ENCODE measurements at regions not wholly inside any gene's neighbourhood (a gene's known extent, or its start where the extent isn't known, plus 50 kb on each side); places are given as distances from the start of the nearest gene placed in this dataset.

DNA sequence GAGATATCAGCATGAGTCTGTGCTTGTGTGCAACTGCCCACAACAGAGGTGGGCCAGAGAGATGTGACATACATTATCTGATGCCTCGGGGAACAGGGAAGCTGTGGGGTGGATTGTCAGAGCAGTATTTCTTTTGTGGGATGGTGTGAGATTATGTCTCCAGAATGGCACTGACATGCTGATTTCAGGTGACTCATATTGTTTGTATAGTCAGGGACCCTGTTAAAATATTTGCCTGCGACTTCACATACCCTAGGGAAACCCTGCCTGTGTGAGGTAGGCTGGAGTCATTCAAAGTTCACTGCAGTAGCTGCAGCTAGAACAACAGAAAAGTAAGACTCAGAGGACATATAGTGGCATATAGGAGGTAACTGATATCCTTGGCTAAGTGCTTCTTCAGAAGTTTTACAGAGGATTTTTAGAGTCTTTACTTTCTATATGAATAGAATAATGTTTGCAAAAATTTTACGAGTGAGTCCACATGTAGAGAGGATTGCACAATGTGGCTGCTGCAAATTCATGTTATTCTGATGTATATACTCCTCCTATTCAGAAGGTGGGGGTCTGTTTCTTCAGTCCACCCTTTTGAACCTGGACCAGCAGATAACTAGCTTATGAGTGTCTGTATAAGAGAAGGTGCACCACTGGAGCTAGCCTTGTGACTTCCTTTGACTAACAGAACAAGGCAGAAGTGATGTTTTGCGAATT lies 89.3 kb downstream of the MACIR start:
- WGBS, 2 donors (ENCODE audit: low coverage in 1 of 2) = 53 to 84% methylated on average over 3 to 4 of the region's 4 CpGs
- TF ChIP-seq, protein P1, sequence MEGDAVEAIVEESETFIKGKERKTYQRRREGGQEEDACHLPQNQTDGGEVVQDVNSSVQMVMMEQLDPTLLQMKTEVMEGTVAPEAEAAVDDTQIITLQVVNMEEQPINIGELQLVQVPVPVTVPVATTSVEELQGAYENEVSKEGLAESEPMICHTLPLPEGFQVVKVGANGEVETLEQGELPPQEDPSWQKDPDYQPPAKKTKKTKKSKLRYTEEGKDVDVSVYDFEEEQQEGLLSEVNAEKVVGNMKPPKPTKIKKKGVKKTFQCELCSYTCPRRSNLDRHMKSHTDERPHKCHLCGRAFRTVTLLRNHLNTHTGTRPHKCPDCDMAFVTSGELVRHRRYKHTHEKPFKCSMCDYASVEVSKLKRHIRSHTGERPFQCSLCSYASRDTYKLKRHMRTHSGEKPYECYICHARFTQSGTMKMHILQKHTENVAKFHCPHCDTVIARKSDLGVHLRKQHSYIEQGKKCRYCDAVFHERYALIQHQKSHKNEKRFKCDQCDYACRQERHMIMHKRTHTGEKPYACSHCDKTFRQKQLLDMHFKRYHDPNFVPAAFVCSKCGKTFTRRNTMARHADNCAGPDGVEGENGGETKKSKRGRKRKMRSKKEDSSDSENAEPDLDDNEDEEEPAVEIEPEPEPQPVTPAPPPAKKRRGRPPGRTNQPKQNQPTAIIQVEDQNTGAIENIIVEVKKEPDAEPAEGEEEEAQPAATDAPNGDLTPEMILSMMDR (IDR thresholded peaks at IDR 0.05) = no peak
- TF ChIP-seq POLR2A (IDR thresholded peaks at IDR 0.05) = no peak
- TF ChIP-seq POLR2AphosphoS5 (IDR thresholded peaks at IDR 0.05) = no peak
- no peak for TF ChIP-seq EP300 (IDR thresholded peaks at IDR 0.05)
- Histone ChIP-seq H3K4me3 (no peak overlapping the region), H3K36me3 (no peaks in the 10 kb centered on the region), H3K4me1 (no peaks in the 10 kb centered on the region), H3K27ac (no peak overlapping the region), H3K27me3 (no peaks in the 10 kb centered on the region), H3K9me3 (no peaks in the 10 kb centered on the region)
- ATAC-seq = no peak

DNA sequence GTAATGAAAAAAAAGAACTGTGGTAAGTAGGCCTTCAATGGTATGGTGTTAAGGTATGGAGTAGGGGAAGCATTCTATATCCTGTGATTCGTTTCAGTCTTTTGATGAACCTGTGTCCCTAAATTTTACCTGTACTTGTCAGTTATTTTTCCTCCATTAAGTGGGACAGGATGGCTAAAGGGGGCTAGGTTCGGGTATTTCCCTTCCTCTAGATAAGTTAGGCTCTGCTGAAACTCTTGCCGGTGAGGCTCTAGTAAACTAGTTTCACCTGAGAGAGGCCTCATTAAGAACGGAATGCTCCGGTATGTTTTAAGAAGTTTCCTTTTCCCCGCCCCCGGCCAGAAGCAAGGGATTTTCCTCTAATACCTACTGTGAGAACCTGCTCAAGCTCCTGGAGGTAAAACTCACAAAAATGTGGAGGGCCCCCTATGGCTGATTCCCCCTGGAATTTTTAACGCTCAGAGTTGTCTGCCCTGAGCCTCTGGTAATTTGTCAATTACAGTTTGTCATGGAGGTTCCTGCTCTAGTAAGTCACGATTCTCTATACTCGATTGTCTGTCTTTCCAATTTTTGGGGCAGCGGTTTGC lies 87.7 kb downstream of the MACIR start:
- 58% methylated on average over 6 to 10 of the region's 11 CpGs for WGBS, 2 donors (ENCODE audit: low coverage in 1 of 2)
- ATAC-seq = no peak
- H3K4me1 ChIP-seq = no peaks in the 10 kb centered on the region
- no peak overlapping the region for H3K27ac ChIP-seq
- H3K9me3 ChIP-seq = no peaks in the 10 kb centered on the region
- H3K27me3 ChIP-seq = no peaks in the 10 kb centered on the region
- no peak overlapping the region for H3K4me3 ChIP-seq
- no peaks in the 10 kb centered on the region for H3K36me3 ChIP-seq
- TF ChIP-seq POLR2A (IDR thresholded peaks at IDR 0.05) = no peak
- TF ChIP-seq EP300 (IDR thresholded peaks at IDR 0.05) = no peak
- TF ChIP-seq POLR2AphosphoS5 (IDR thresholded peaks at IDR 0.05) = no peak
- TF ChIP-seq, protein P1 (IDR thresholded peaks at IDR 0.05) = no peak

DNA sequence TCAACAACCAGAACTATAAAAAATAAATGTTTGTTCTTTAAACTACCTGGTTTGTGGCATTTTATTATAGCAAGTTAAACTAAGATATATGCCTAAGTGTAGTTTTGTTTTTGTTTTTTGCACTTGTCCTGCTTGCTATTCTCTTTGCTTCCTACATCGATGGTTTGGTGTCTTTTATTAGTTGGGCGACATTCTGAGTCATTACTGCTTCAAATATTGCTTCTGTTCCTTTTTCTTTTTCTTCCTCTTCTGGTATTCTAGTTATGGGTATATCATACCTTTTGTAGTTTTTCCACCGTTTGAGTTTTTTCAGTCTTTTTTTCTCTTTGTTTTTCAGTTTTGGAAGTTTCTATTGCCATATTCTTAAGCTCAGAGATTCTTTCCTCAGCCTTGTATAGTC lies 86.9 kb downstream of the MACIR start:
- 85% methylated on average over 3 of the region's 3 CpGs for WGBS, 2 donors (ENCODE audit: low coverage in 1 of 2)
- Histone ChIP-seq H3K27ac (no peak overlapping the region), H3K27me3 (no peaks in the 10 kb centered on the region), H3K4me3 (no peak overlapping the region), H3K9me3 (no peaks in the 10 kb centered on the region), H3K36me3 (no peaks in the 10 kb centered on the region), H3K4me1 (no peaks in the 10 kb centered on the region)
- TF ChIP-seq POLR2A (IDR thresholded peaks at IDR 0.05) (no peak), EP300 (IDR thresholded peaks at IDR 0.05) (no peak), POLR2AphosphoS5 (IDR thresholded peaks at IDR 0.05) (no peak)
- TF ChIP-seq, protein P1 (IDR thresholded peaks at IDR 0.05) = no peak
- ATAC-seq = no peak

DNA sequence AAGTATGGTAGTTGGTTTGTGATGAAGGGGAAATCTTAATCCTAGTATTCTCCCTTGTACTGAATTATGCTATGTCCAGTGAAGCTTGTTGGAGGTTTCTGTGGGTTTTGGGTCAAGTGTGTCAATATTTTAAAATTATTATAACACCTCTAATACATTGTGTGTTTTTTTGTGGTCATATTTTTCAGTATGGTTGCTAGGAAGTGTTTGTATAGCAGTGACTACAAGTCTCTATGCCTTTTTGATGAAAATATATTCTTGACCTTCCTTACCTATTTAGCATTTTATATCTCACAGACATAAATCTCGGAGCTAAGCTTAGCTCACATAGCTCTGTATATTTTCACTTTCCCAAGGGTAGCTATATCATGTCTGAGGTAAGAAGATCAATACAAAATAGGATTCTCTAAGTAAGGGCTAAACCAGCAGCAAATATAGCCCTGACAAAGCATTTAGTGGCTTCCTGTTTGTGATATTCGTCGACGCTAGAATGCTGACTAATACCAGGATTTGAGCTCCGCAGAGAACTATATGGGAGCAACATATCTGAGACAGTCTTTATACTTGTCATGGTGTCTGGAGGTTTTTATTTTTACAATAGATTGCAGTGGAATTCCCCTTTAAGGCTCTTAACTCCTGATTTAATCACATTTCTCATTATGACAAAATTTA lies 82.3 kb downstream of the MACIR start:
- Histone ChIP-seq H3K4me3 (no peak overlapping the region), H3K27ac (no peak overlapping the region), H3K9me3 (no peaks in the 10 kb centered on the region), H3K4me1 (no peaks in the 10 kb centered on the region), H3K27me3 (no peaks in the 10 kb centered on the region), H3K36me3 (no peaks in the 10 kb centered on the region)
- TF ChIP-seq POLR2A (IDR thresholded peaks at IDR 0.05) (no peak), EP300 (IDR thresholded peaks at IDR 0.05) (no peak), POLR2AphosphoS5 (IDR thresholded peaks at IDR 0.05) (no peak)
- TF ChIP-seq, protein P1 (IDR thresholded peaks at IDR 0.05) = no peak
- 75 to 86% methylated on average over 5 of the region's 5 CpGs for WGBS, 2 donors (ENCODE audit: low coverage in 1 of 2)
- ATAC-seq = no peak

All from gastroesophageal sphincter (tissue), 4 donors.